SK-N-SH (cell line): ENCODE measurements at regions not wholly inside any gene's neighbourhood (a gene's known extent, or its start where the extent isn't known, plus 50 kb on each side); places are given as distances from the start of the nearest gene placed in this dataset.
A peak's percentile ranks its signal among the peaks of the same experiment; 100 is the strongest.

ENCODE experiments used
- CTCF ChIA-PET: fragments of 300-600, 350-600 bp; formaldehyde crosslinking; extraction: SDS; loops from one replicate; lab custom pipeline; 2021; lab: Yijun Ruan, JAX
- POLR2A ChIA-PET: fragments of 350-600 bp; sonication (Branson Sonifier 250); formaldehyde crosslinking; extraction: SDS; loops from one replicate; lab custom pipeline; 2020; ENCODE audit warnings: antibody characterized with exemption, inconsistent platforms; lab: Yijun Ruan, JAX
- DNase-seq: peaks from one replicate; pipeline ENCODE4 v3.0.0; 2012
- H2AFZ ChIP-seq: fragments of 200-600 bp; sonication (generic); 2 replicates; pipeline ENCODE4 v1.8.1; 2016; ENCODE audit warnings: antibody characterized with exemption, mild to moderate bottlenecking, low read depth
- H3F3A ChIP-seq: fragments of 200-600 bp; sonication (generic); replicated peaks from 2 replicates; pipeline ENCODE3; 2016; ENCODE audit warnings: antibody characterized with exemption, mild to moderate bottlenecking; ENCODE audit not compliant: insufficient read depth
- H3K27ac ChIP-seq, 2 experiments: fragments of 200-500 bp in 1 of 2; fragments of 200-600 bp in 1 of 2; sonication (Bioruptor generic) in 1 of 2; sonication (generic), shearing (Covaris generic) in 1 of 2; 2 replicates each; pipeline versions ENCODE4 v1.5.1 to v1.6.1; 2014 to 2016; ENCODE audit warnings: low read depth in 2 of 2, inconsistent platforms in 1 of 2, low read length in 1 of 2, mild to moderate bottlenecking in 1 of 2, mixed read lengths in 1 of 2
- H3K27me3 ChIP-seq: fragments of 200-600 bp; sonication (generic), shearing (Covaris generic); 2 replicates; pipeline ENCODE4 v1.6.1; 2016; ENCODE audit warnings: mixed run types; ENCODE audit not compliant: insufficient read depth
- H3K36me3 ChIP-seq, 2 experiments: fragments of 200-500 bp in 1 of 2; fragments of 200-600 bp in 1 of 2; sonication (Bioruptor generic) in 1 of 2; sonication (generic) in 1 of 2; replicated peaks in 1 of 2; 2 replicates each; pipeline versions ENCODE3 to v1.5.1; 2014 to 2016; ENCODE audit warnings: low read length in 1 of 2, mild to moderate bottlenecking in 1 of 2; ENCODE audit not compliant: insufficient read depth in 2 of 2, control insufficient read depth in 1 of 2
- H3K4me1 ChIP-seq, 2 experiments: fragments of 200-500 bp in 1 of 2; fragments of 200-600 bp in 1 of 2; sonication (Bioruptor generic) in 1 of 2; sonication (generic), shearing (Covaris generic) in 1 of 2; 2 replicates each; pipeline versions ENCODE4 v1.5.1 to v1.6.1; 2014 to 2016; ENCODE audit warnings: low read depth in 1 of 2, low read length in 1 of 2, mixed run types in 1 of 2; ENCODE audit not compliant: insufficient read depth in 2 of 2, control insufficient read depth in 1 of 2
- H3K4me2 ChIP-seq: fragments of 200-600 bp; sonication (generic), shearing (Covaris generic); 2 replicates; pipeline ENCODE4 v1.6.1; 2017; ENCODE audit warnings: mixed run types
- H3K4me3 ChIP-seq, 2 experiments: fragments of 200-500 bp in 1 of 2; fragments of 200-600 bp in 1 of 2; sonication (Bioruptor generic) in 1 of 2; sonication (generic), shearing (Covaris generic) in 1 of 2; 2 replicates each; pipeline versions ENCODE4 v1.5.1 to v1.8.1; 2014 to 2016; ENCODE audit warnings: low read depth in 2 of 2, inconsistent platforms in 1 of 2, low read length in 1 of 2, mild to moderate bottlenecking in 1 of 2, mixed read lengths in 1 of 2, moderate library complexity in 1 of 2
- H3K79me2 ChIP-seq: fragments of 200-600 bp; sonication (generic); 2 replicates; pipeline ENCODE4 v1.8.1; 2017; ENCODE audit warnings: mild to moderate bottlenecking; ENCODE audit not compliant: insufficient read depth
- H3K9ac ChIP-seq: fragments of 200-600 bp; sonication (generic); 2 replicates; pipeline ENCODE4 v1.6.1; 2017; ENCODE audit warnings: mixed run types
- H3K9me2 ChIP-seq: fragments of 200-600 bp; sonication (generic); 2 replicates; pipeline ENCODE4 v1.6.1; 2017; ENCODE audit warnings: mixed run types
- H3K9me3 ChIP-seq: fragments of 200-600 bp; sonication (generic); 2 replicates; pipeline ENCODE4 v1.6.1; 2017; ENCODE audit warnings: mixed run types, mild to moderate bottlenecking, moderate library complexity
- H4K20me1 ChIP-seq: fragments of 200-600 bp; sonication (generic); 2 replicates; pipeline ENCODE4 v1.6.1; 2017; ENCODE audit warnings: mild to moderate bottlenecking, mixed run types; ENCODE audit not compliant: insufficient read depth
- CHD2 ChIP-seq: fragments of 150-350 bp; IDR thresholded peaks from 2 replicates; pipeline ENCODE4 v1.6.1; 2018; ENCODE audit warnings: low read length; ENCODE audit not compliant: partially characterized antibody
- EP300 ChIP-seq, 2 experiments: IDR thresholded peaks; 2 replicates each; pipeline versions ENCODE4 v1.4.0 to v1.6.1; 2012; ENCODE audit warnings: borderline replicate concordance in 1 of 2, low read depth in 1 of 2, low read length in 1 of 2
- FOSL2 ChIP-seq: IDR thresholded peaks from 2 replicates; pipeline ENCODE4 v1.4.0; 2012; ENCODE audit warnings: low read depth, mild to moderate bottlenecking, moderate library complexity, borderline replicate concordance
- FOXM1 ChIP-seq: IDR thresholded peaks from 2 replicates; pipeline ENCODE4 v1.4.0; 2012; ENCODE audit warnings: low read depth, mild to moderate bottlenecking
- JUND ChIP-seq: IDR thresholded peaks from 2 replicates; pipeline ENCODE4 v1.4.0; 2012
- MAX ChIP-seq: IDR thresholded peaks from 2 replicates; pipeline ENCODE4 v1.4.0; 2012; ENCODE audit warnings: low read depth
- MEF2A ChIP-seq: IDR thresholded peaks from 2 replicates; pipeline ENCODE4 v1.4.0; 2012; ENCODE audit warnings: low read depth, borderline replicate concordance
- MXI1 ChIP-seq: IDR thresholded peaks from 2 replicates; pipeline ENCODE4 v1.6.1; 2012; ENCODE audit warnings: mild to moderate bottlenecking, low read depth, low read length, improper control_type of control experiment
- NFIC ChIP-seq: IDR thresholded peaks from 2 replicates; pipeline ENCODE4 v1.4.0; 2012; ENCODE audit warnings: borderline replicate concordance
- NRF1 ChIP-seq: IDR thresholded peaks from 2 replicates; pipeline ENCODE4 v1.6.1; 2012; ENCODE audit warnings: low read depth, mild to moderate bottlenecking, low read length
- REST ChIP-seq: IDR thresholded peaks from 2 replicates; pipeline ENCODE4 v1.6.1; 2012; ENCODE audit warnings: mild to moderate bottlenecking, low read depth, low read length, moderate library complexity
- RFX5 ChIP-seq: IDR thresholded peaks from 2 replicates; pipeline ENCODE4 v1.6.1; 2012; ENCODE audit warnings: mild to moderate bottlenecking, improper control_type of control experiment, low read length
- RXRA ChIP-seq: IDR thresholded peaks from 2 replicates; pipeline ENCODE4 v1.4.0; 2012; ENCODE audit warnings: low read depth, mild to moderate bottlenecking, borderline replicate concordance
- SIN3A ChIP-seq: IDR thresholded peaks from 2 replicates; pipeline ENCODE4 v1.6.1; 2012; ENCODE audit warnings: low read depth, mild to moderate bottlenecking, low read length, moderate library complexity, borderline replicate concordance
- SMC3 ChIP-seq: IDR thresholded peaks from 2 replicates; pipeline ENCODE4 v1.6.1; 2012; ENCODE audit warnings: low read depth, low read length, improper control_type of control experiment
- TCF12 ChIP-seq: IDR thresholded peaks from 2 replicates; pipeline ENCODE4 v1.4.0; 2012
- YY1 ChIP-seq: IDR thresholded peaks from 2 replicates; pipeline ENCODE4 v1.4.0; 2012; ENCODE audit warnings: low read depth, mild to moderate bottlenecking
- WGBS: methylation state at CpG from one replicate; pipeline ENCODE4 v1.1.6; 2017; ENCODE audit warnings: low lambda C conversion rate; 5-methylcytosine and 5-hydroxymethylcytosine counted together
- TF ChIP-seq, protein P1 (sequence below): fragments of 200-600 bp; sonication (generic); IDR thresholded peaks from 2 replicates; pipeline ENCODE4 v1.6.1; 2017; ENCODE audit warnings: antibody characterized with exemption, mild to moderate bottlenecking, moderate library complexity

- TF ChIP-seq, protein P1, sequence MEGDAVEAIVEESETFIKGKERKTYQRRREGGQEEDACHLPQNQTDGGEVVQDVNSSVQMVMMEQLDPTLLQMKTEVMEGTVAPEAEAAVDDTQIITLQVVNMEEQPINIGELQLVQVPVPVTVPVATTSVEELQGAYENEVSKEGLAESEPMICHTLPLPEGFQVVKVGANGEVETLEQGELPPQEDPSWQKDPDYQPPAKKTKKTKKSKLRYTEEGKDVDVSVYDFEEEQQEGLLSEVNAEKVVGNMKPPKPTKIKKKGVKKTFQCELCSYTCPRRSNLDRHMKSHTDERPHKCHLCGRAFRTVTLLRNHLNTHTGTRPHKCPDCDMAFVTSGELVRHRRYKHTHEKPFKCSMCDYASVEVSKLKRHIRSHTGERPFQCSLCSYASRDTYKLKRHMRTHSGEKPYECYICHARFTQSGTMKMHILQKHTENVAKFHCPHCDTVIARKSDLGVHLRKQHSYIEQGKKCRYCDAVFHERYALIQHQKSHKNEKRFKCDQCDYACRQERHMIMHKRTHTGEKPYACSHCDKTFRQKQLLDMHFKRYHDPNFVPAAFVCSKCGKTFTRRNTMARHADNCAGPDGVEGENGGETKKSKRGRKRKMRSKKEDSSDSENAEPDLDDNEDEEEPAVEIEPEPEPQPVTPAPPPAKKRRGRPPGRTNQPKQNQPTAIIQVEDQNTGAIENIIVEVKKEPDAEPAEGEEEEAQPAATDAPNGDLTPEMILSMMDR = no peak
- TF ChIP-seq MEF2A (no peak), MAX (no peak), JUND (no peak), RFX5 (no peak)
These were observed 288.6 kb upstream of the SEMA3D start (continued) for GRCh38 chr7:85475476-85475875.

GRCh38 chr7:85475071-85475470 is 288.2 kb upstream of the SEMA3D start:
- H3K9me3 ChIP-seq = no peaks in the 10 kb centered on the region
- TF ChIP-seq TCF12 = no peak
- CTCF ChIA-PET = no interaction called here

DNA sequence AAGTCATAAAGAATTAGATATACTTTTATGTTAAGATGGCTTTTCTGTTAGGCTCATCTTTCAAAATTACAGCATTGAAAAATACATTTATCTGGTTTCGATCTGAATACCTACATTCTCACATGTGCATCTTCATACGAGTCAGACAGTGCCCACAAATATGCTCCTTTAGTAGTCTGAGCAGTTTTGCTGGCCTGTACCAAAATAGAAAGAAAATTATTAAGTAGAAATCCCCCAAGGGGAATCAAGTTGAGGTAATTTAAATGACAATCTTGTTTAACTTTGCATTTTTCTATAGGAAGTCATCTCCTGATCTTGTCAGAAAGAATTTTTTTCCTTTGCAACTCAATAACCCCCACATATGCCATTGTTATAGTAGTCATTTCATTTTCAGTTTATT is 287.4 kb upstream of the SEMA3D start:
- Histone ChIP-seq H3K27me3 (no peaks in the 10 kb centered on the region), H3K79me2 (no peaks in the 10 kb centered on the region), H3K36me3 (no peaks in the 10 kb centered on the region), H3K4me1 (peaks cover 4 to 16% of the 10 kb centered on the region in 2 experiments; a peak in 2 of 4 replicates), H3K9me2 (no peaks in the 10 kb centered on the region), H3K27ac (peak overlapping the region; percentile 61 to 62; a peak in 3 of 4 replicates), H4K20me1 (no peaks in the 10 kb centered on the region), H3K9me3 (no peaks in the 10 kb centered on the region), H2AFZ (no peak overlapping the region), H3K4me3 (no peak overlapping the region), H3K4me2 (peak overlapping the region; percentile 14; the same call in 1 of the 2 replicates), H3F3A (peaks cover 25% of the 10 kb centered on the region), H3K9ac (no peak overlapping the region; the same call in 1 of the 2 replicates)
- DNase-seq = no peak
- POLR2A ChIA-PET = no interaction called here
- CTCF ChIA-PET = no interaction called here
- 12% methylated on average over 2 of the region's 2 CpGs for WGBS
- TF ChIP-seq MXI1 = no peak
- TF ChIP-seq, protein P1 = no peak
- TF ChIP-seq RXRA = peak; percentile 80
- TF ChIP-seq FOSL2 = peak; percentile 62; the same call in 1 of the 2 replicates
- TF ChIP-seq YY1 = no peak
- TF ChIP-seq SMC3 = no peak
- no peak for TF ChIP-seq NRF1
- no peak for TF ChIP-seq MAX
- TF ChIP-seq CHD2 = no peak
- TF ChIP-seq EP300 (IDR thresholded peaks at IDR 0.05; ENCODE audit: borderline replicate concordance in 1 of 2, low read depth in 1 of 2, low read length in 1 of 2) = peak; percentile 57 to 96
- peak; percentile 87 for TF ChIP-seq FOXM1
- peak; percentile 76 for TF ChIP-seq NFIC
- no peak for TF ChIP-seq SIN3A
- no peak for TF ChIP-seq REST
- TF ChIP-seq RFX5 = no peak

More at GRCh38 chr7:85475071-85475470, 288.2 kb upstream of the SEMA3D start:
- H2AFZ ChIP-seq = 0 out of 2 replicates have a peak overlapping the region, but pooled peaks have one; percentile 0
- peaks cover 8 to 10% of the 10 kb centered on the region in 2 experiments; a peak in 3 of 4 replicates for H3K4me1 ChIP-seq
- no peak overlapping the region for H3K9ac ChIP-seq
- POLR2A ChIA-PET = no interaction called here
- 0 out of 4 replicates have a peak overlapping the region, but pooled peaks of 1 of the 2 experiments have one; percentile 61 for H3K27ac ChIP-seq
- H4K20me1 ChIP-seq = no peaks in the 10 kb centered on the region
- H3K9me2 ChIP-seq = no peaks in the 10 kb centered on the region
- H3K36me3 ChIP-seq = no peaks in the 10 kb centered on the region
- no peak overlapping the region for H3K4me2 ChIP-seq
- H3K27me3 ChIP-seq = no peaks in the 10 kb centered on the region
- H3K79me2 ChIP-seq = no peaks in the 10 kb centered on the region
- peaks cover 28% of the 10 kb centered on the region for H3F3A ChIP-seq
- no peak overlapping the region for H3K4me3 ChIP-seq
- 93% methylated on average over 5 of the region's 5 CpGs for WGBS
- no peak for DNase-seq
